Mammary epithelial cell (primary cell): ENCODE measurements at regions not wholly inside any gene's neighbourhood (a gene's known extent, or its start where the extent isn't known, plus 50 kb on each side); places are given as distances from the start of the nearest gene placed in this dataset.

ENCODE experiments used
- CTCF ChIP-seq, 2 donors: IDR thresholded peaks in 1 of 2; conservative IDR thresholded peaks in 1 of 2; 2 replicates each; pipeline ENCODE4 v1.5.1; 2011 to 2012; ENCODE audit warnings: inconsistent platforms in 2 of 2, low read length in 2 of 2, mild to moderate bottlenecking in 2 of 2, control low read depth in 1 of 2, low read depth in 1 of 2; ENCODE audit not compliant: insufficient read depth in 1 of 2; ENCODE audit errors: extremely low read depth in 1 of 2
- EZH2 ChIP-seq: IDR thresholded peaks from 2 replicates; pipeline ENCODE4 v1.6.1; 2012; ENCODE audit warnings: low read length, inconsistent platforms, borderline replicate concordance

- TF ChIP-seq CTCF (conservative IDR thresholded peaks at IDR 0.05 in 1 of 2, IDR thresholded peaks at IDR 0.05 in 1 of 2; ENCODE audit: extremely low read depth in 1 of 2, insufficient read depth in 1 of 2, low read depth in 1 of 2, low read length in 2 of 2) (no peak), EZH2 (no peak)
Observed at GRCh38 chr5:17327048-17327625, 109.7 kb downstream of the BASP1 start.
